GDM1 (cell line): ENCODE measurements at regions not wholly inside any gene's neighbourhood (a gene's known extent, or its start where the extent isn't known, plus 50 kb on each side); places are given as distances from the start of the nearest gene placed in this dataset.

Experiments
- DNase-seq: peaks from one replicate; lab custom pipeline; 2025; lab: John Stamatoyannopoulos, UW

DNA sequence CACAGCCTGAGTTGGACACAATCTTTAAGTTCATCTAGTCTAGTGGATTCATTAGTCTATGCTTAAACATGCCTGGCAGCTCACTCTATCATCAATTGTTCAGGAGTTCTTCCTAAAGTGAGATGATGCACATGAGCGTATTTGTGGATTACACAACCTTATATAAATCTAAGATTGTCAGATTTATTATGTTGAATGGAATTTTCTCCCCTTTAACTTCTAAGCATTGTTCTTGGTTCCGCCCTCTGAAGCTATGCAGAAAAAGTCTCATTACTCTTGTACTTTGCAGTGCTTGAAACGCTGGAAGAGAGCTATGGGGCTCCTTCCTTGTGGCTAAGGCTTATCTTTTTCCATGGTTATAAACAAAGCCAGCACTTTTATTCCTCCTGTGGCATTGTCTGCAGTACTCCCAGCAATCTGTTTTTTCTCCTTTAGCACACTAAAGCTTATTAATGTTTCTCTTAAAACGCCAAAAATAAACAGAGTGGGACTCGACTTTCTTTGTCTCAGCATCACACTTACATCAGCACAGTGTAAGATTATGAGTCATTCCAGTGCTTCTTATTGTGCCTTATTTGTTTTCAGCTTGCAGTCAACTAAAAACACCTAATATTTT is 316.8 kb upstream of the CAMK1G start:
- DNase-seq: no peak

DNA sequence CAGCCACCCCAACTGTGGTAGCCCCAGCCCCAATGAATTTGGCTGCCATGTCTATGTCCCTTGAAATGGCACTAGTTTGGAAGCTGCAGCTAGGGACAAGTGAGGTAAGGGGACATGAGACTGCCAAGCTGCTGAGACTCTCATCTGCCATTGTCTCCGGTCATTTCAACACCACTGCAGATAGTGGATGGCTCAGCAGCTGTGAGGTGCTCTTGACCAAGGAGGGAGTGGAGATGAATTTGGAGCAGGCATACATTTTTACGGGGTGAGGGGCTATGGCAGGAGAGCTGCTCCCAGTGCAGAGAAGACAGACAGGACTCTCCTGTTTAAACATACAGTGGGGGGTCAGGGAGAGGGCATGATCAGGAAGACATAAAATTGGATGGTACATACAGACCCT is 315.5 kb upstream of the CAMK1G start:
- DNase-seq: no peak

- no peak for DNase-seq
Measured at GRCh38 chr1:209268479-209268878, 315.0 kb upstream of the CAMK1G start.

DNA sequence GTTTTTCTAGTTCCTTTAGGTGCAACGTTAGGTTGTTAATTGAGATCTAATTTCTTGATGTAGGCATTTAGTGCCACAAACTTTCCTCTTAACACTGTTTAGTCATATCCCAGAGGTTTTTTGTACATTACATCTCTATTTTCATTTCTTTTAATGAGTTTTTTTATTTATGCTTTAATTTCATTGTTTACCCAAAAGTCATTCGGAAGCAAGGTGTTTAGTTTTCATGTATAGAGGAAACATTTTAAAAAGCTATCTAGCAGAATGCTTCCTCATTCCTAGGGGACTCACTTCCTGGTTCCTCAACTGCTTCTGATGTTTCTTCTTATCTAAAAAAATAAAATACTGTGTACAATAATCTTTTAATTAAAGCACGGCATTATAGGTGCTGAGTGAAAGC is 307.2 kb upstream of the CAMK1G start:
- no peak for DNase-seq

GRCh38 chr1:209277662-209278061 is 305.9 kb upstream of the CAMK1G start:
- no peak for DNase-seq

DNA sequence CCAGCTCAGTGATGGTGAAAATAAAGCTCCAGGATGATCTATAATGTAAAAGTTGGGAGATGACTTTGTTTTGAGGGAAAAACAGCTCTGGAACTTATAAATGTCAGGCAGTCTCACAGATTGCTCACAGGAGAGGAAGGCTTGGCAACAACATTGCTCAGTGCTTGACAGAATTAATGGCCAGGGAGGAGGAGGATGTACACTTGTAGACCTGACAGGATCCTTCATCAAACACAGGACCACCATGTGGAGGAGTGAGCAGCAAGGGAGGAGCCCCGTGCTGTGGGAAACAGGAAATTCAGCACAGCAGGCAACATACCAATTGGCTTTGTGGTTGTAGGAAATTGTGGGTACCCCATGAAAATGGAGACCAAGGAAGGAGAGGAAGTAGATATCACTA is 291.8 kb upstream of the CAMK1G start:
- peak; percentile 0 for DNase-seq

DNA sequence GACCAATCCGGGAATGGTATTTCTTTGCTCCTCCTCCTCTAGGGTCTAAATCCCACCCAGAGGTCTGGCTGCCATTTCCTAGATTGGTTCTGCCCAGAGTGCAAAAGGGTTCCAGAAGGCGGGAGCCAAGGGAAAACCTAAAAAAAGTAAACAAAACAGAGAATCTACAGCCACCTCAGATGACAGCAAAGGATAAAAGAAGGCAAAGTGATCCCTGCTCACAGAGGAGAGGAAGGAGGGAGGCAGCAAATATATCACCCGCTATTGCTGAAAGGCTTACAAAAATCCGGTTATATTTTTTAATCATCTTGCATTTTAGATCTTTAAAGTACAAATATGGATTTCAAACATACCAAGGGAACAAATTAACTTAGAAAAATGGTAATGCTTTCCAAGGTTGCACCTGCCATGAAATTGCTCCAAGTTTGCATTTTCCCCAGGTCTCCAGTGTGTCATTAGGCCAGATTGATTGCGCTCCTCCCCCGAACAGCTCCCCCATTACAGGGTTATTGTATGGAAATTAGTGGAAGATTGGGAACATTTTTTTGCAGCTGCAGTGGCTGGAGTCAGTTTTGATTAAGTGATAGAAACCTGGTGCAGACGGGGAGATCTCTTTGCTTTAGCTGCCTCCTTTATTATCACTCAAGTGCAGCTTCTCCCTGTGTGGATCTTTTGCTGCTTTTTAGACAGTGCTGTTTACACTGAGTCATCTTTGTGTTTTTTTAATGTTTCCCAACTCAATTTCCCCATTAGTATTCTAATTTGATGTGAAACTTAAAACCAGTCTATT is 280.5 kb upstream of the CAMK1G start:
- no peak for DNase-seq

DNA sequence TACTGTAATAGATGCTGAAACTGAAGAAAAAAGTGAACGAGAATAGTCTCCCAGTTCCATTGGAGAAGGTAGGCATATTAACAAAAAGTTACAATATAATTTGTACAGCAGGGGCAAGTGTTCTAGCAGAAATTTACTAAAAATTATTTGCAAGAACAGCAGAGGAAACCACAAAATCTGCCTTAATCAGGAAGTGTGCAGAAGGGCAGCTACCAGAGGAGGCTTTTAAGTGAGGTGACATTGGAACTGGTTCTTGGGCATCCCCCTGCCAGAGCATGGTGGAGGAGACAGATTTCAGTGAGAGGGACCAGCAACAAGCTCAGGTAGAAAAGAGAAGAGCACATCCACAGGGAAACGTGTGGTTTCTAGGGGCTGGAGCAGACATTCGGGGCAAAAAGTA is 279.3 kb upstream of the CAMK1G start:
- no peak for DNase-seq

- DNase-seq: no peak
Measured at GRCh38 chr1:209305221-209305954, 278.1 kb upstream of the CAMK1G start.

- no peak for DNase-seq
Measured at GRCh38 chr1:209307846-209308245, 275.7 kb upstream of the CAMK1G start.

DNA sequence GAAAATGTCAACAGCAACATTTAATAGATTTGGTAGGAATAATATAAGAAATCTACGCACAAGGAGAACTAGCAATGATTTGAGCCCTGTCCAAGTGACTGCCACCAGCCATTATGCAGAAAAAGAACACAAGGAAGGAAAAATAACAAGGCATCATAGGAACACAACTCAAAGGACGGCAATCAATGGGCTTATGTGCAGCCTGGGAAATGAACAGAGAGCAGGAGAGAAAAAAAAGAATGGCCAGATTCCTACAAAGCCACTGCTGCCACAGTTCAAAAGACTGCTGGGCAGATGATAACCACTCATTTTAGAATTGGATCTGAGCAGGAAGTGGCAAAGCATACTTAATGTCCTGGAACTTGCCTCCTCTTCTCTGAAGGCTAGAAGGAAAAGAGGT is 274.3 kb upstream of the CAMK1G start:
- no peak for DNase-seq

- no peak for DNase-seq
Measured at GRCh38 chr1:209311770-209312169, 271.7 kb upstream of the CAMK1G start.

GRCh38 chr1:209316929-209317328 is 266.6 kb upstream of the CAMK1G start:
- no peak for DNase-seq

DNA sequence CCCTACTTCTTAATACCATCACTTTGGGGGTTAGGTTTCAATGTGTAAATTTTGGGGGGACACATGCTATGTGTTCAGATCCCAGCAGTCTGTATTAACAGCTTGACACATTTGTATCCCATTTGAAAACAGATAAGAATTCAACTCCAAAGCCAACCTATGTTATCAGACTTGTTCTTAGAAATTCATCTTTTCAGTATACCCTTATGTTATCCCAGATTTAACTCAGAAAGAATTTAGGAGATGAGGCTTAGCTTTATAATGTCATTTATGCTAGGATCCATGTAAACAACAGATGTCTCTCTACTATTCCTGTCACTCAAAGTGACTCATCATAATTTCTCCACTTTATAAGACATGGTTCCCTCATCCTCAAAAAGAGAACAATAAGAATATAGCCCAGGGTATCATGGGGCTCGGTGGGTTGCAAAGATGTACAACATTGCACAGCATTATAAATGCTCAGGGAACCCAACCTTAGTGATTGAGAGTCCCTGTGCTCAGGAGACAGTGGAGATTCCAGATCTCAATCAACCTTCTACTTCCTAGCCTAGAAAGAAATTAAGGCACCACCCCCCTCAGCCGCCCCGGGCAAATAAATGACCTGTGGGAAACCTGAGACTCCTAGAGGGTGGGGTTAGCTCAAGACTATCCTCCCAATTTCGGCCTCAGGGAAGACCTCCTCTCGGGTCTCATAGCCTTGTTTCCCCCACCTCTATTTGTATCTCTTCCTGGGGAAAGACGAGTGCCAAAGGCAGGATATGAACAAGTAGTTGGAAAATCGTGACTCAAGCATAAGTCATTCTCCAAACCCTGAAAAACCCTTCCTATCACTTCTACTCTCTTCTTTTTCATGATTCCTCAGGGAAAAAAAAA is 265.1 kb upstream of the CAMK1G start:
- DNase-seq: no peak

GRCh38 chr1:209319057-209319432 is 264.5 kb upstream of the CAMK1G start:
- no peak for DNase-seq

DNA sequence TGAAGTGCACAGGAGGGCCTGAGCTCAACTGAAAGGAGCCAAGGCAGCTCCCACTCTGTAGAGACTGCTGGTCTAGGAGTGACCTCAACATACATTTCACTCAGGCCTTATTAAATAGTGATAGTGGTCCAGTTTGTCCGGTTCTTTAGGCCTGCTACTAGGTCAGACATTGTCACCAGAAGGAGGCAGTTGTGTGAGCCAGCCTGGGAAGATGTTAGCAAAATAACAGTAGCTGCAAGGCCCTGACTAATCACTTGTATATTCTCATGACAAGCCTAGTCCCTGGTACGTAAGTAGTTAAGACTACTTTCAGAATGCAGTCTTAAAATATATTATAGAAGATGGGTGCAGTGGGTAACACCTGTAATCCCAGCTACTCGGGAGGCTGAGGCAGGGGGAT is 264.0 kb upstream of the CAMK1G start:
- no peak for DNase-seq

- DNase-seq: no peak
Measured at GRCh38 chr1:209323743-209324142, 259.8 kb upstream of the CAMK1G start.

- DNase-seq: no peak
Measured at GRCh38 chr1:209324901-209325871, 258.3 kb upstream of the CAMK1G start.

GRCh38 chr1:209326076-209326475 is 257.4 kb upstream of the CAMK1G start:
- DNase-seq: no peak

DNA sequence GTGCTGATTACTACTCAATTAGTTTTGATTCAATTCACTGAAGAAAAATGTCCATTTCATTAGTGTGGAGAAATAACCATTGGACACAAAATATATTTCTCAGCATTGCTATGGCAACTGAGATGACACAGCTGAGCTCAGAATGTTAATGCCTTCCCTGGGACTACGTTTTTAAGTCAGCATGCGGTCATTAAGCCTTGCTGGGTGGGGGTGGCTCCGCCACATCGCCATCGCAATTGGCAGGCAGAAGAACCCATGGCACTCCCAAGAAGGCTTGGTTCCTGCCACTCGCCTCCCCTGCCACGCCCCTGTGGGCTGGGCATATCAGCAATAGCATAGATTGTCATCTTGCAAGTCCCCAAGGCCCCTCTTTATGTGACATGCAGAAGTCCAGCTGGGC is 256.7 kb upstream of the CAMK1G start:
- no peak for DNase-seq

- DNase-seq: no peak
Measured at GRCh38 chr1:209328196-209328595, 255.3 kb upstream of the CAMK1G start.
